PC-9 (cell line): ENCODE measurements at regions not wholly inside any gene's neighbourhood (a gene's known extent, or its start where the extent isn't known, plus 50 kb on each side); places are given as distances from the start of the nearest gene placed in this dataset.

Experiments
- BruUV-seq: library from RNA; stranded (reverse); fragments of 400-500 nt; replicated peaks from 2 replicates; lab custom pipeline; 2021; lab: Mats Ljungman, UMichigan
- CTCF ChIA-PET: fragments of 300-600 bp; sonication (Branson Sonifier 250); formaldehyde crosslinking; loops from one replicate; lab custom pipeline; 2022; ENCODE audit warnings: antibody characterized with exemption; lab: Charles Lee
- POLR2A ChIA-PET: fragments of 300-600 bp; sonication (Branson Sonifier 250); formaldehyde crosslinking; loops from one replicate; lab custom pipeline; 2022; ENCODE audit warnings: antibody characterized with exemption; ENCODE audit not compliant: unreplicated experiment; lab: Charles Lee
- DNase-seq, 2 experiments: peaks; one replicate each; pipeline versions ENCODE4 v3.0.0 to v3.0.0-alpha.2; 2015 to 2022; ENCODE audit warnings: mixed read lengths in 1 of 2
- H2AFZ ChIP-seq: fragments of 200-600 bp; sonication (generic); 2 replicates; pipeline ENCODE4 v1.8.1; 2017; ENCODE audit warnings: antibody characterized with exemption
- H3F3A ChIP-seq: fragments of 200-600 bp; sonication (generic); 2 replicates; pipeline ENCODE4 v1.8.1; 2017; ENCODE audit warnings: antibody characterized with exemption, mild to moderate bottlenecking, low read depth; ENCODE audit not compliant: insufficient read depth
- H3K27ac ChIP-seq: fragments of 200-600 bp; sonication (generic); 2 replicates; pipeline ENCODE4 v1.6.1; 2016; ENCODE audit warnings: mixed run types
- H3K27me3 ChIP-seq: fragments of 200-600 bp; sonication (generic); 2 replicates; pipeline ENCODE4 v1.6.1; 2016; ENCODE audit warnings: low read depth, mixed run types; ENCODE audit not compliant: insufficient read depth
- H3K36me3 ChIP-seq: fragments of 200-600 bp; sonication (generic); 2 replicates; pipeline ENCODE4 v1.6.1; 2016; ENCODE audit warnings: low read depth, mixed run types
- H3K4me1 ChIP-seq: fragments of 200-600 bp; sonication (generic); replicated peaks from 2 replicates; pipeline ENCODE4 v1.6.1; 2016; ENCODE audit warnings: mixed run types; ENCODE audit not compliant: insufficient read depth
- H3K4me2 ChIP-seq: fragments of 200-600 bp; sonication (generic); 2 replicates; pipeline ENCODE4 v1.6.1; 2017; ENCODE audit warnings: mixed run types
- H3K4me3 ChIP-seq: fragments of 200-600 bp; sonication (generic); 2 replicates; pipeline ENCODE4 v1.6.1; 2016; ENCODE audit warnings: mixed run types
- H3K79me2 ChIP-seq: fragments of 200-600 bp; sonication (generic); 2 replicates; pipeline ENCODE4 v1.6.1; 2017; ENCODE audit warnings: low read depth, mixed run types
- H3K9me2 ChIP-seq: fragments of 200-600 bp; sonication (generic); 2 replicates; pipeline ENCODE4 v1.8.1; 2017; ENCODE audit warnings: mild to moderate bottlenecking; ENCODE audit not compliant: insufficient read depth
- H3K9me3 ChIP-seq: fragments of 200-600 bp; sonication (generic); 2 replicates; pipeline ENCODE4 v1.8.1; 2016; ENCODE audit warnings: low read depth; ENCODE audit not compliant: insufficient read depth
- H4K20me1 ChIP-seq: fragments of 200-600 bp; sonication (generic); 2 replicates; pipeline ENCODE4 v1.8.1; 2017; ENCODE audit not compliant: insufficient read depth
- CTCF ChIP-seq: fragments of 200-600 bp; sonication (generic); conservative IDR thresholded peaks from 2 replicates; pipeline ENCODE4 v1.6.1; 2017; ENCODE audit warnings: mixed run types, antibody characterized with exemption, mild to moderate bottlenecking, moderate library complexity
- EZH2 ChIP-seq: fragments of 200-600 bp; sonication (generic); IDR thresholded peaks from 2 replicates; pipeline ENCODE4 v1.8.0; 2017; ENCODE audit warnings: antibody characterized with exemption, low read depth
- intact Hi-C: fragments of 100-400 bp; cut with micrococcal nuclease; formaldehyde crosslinking; loops from one replicate; pipeline ENCODE4 v1.10.0; 2022; ENCODE audit not compliant: unreplicated experiment

GRCh38 chr7:81433692-81434331 lies 336.0 kb downstream of the HGF start:
- CTCF ChIA-PET: no interaction called here
- Histone ChIP-seq H3K9me3 (no peaks in the 10 kb centered on the region), H2AFZ (no peak overlapping the region), H3K4me2 (no peak overlapping the region), H4K20me1 (no peaks in the 10 kb centered on the region), H3K4me1 (no peaks in the 10 kb centered on the region), H3F3A (no peaks in the 10 kb centered on the region), H3K27ac (no peak overlapping the region), H3K4me3 (no peak overlapping the region), H3K27me3 (no peaks in the 10 kb centered on the region), H3K9me2 (no peaks in the 10 kb centered on the region), H3K36me3 (no peaks in the 10 kb centered on the region), H3K79me2 (no peaks in the 10 kb centered on the region)
- intact Hi-C loops: no loop called here
- POLR2A ChIA-PET: no interaction called here
- BruUV-seq: no TSS peak
- no peak for DNase-seq
- no peak for TF ChIP-seq CTCF
- TF ChIP-seq EZH2: no peak

- no peaks in the 10 kb centered on the region for H3K9me2 ChIP-seq
- H4K20me1 ChIP-seq: no peaks in the 10 kb centered on the region
- H3K27me3 ChIP-seq: no peaks in the 10 kb centered on the region
- DNase-seq: no peak
- H3K4me3 ChIP-seq: no peak overlapping the region
- ChIA-PET POLR2A (interaction anchor here (0.7 kb wide), 1 partner anchor 76 kb away, joined by 4 read pairs; no protein-coding TSS in a partner anchor), CTCF (no interaction called here)
- H3K27ac ChIP-seq: no peak overlapping the region
- no TSS peak for BruUV-seq
- no peaks in the 10 kb centered on the region for H3K36me3 ChIP-seq
- H3K79me2 ChIP-seq: no peaks in the 10 kb centered on the region
- TF ChIP-seq EZH2 (no peak), CTCF (no peak)
- H3F3A ChIP-seq: no peaks in the 10 kb centered on the region
- intact Hi-C loops: no loop called here
- no peaks in the 10 kb centered on the region for H3K4me1 ChIP-seq
- no peak overlapping the region for H3K4me2 ChIP-seq
- no peak overlapping the region for H2AFZ ChIP-seq
- no peaks in the 10 kb centered on the region for H3K9me3 ChIP-seq
These were observed 336.6 kb downstream of the HGF start for GRCh38 chr7:81433206-81433605.

- Histone ChIP-seq H3K36me3 (no peaks in the 10 kb centered on the region), H3K9me3 (no peaks in the 10 kb centered on the region), H3K27me3 (no peaks in the 10 kb centered on the region), H3K9me2 (no peaks in the 10 kb centered on the region), H2AFZ (no peak overlapping the region), H3K27ac (no peak overlapping the region), H4K20me1 (no peaks in the 10 kb centered on the region), H3F3A (no peaks in the 10 kb centered on the region), H3K4me1 (no peaks in the 10 kb centered on the region), H3K79me2 (no peaks in the 10 kb centered on the region), H3K4me3 (no peak overlapping the region), H3K4me2 (no peak overlapping the region)
- intact Hi-C loops: no loop called here
- DNase-seq: no peak
- TF ChIP-seq CTCF (no peak), EZH2 (no peak)
- ChIA-PET CTCF (interaction anchor here (0.7 kb wide), 1 partner anchor 282 kb away, joined by 3 read pairs; no protein-coding TSS in a partner anchor), POLR2A (no interaction called here)
- no TSS peak for BruUV-seq
These were observed 339.1 kb downstream of the HGF start for GRCh38 chr7:81430761-81431160.
